Body of pancreas (tissue), 4 donors: ENCODE measurements at regions not wholly inside any gene's neighbourhood (a gene's known extent, or its start where the extent isn't known, plus 50 kb on each side); places are given as distances from the start of the nearest gene placed in this dataset.
"Not testable (repeated sequence)": the region's sequence is repeated elsewhere in the genome, so short reads cannot be mapped to it uniquely, and the experiment has no call there.

Source experiments
- ATAC-seq: fragments of 150-250 bp; one replicate; pipeline ENCODE4 v1.9.1; 2016
- DNase-seq, 4 donors: peaks; one replicate each; pipeline ENCODE4 v3.0.0-alpha.2; 2019
- H3K27ac ChIP-seq, 4 donors: fragments of 200-600 bp; sonication (generic); 1 replicate in 3 of 4; 2 replicates in 1 of 4; pipeline versions ENCODE4 v1.5.1 to v1.6.1; 2016 to 2019; ENCODE audit warnings: mild to moderate bottlenecking in 1 of 4, mixed read lengths in 1 of 4, moderate library complexity in 1 of 4
- H3K27me3 ChIP-seq, 2 donors: fragments of 200-600 bp; sonication (generic); one replicate each; pipeline ENCODE4 v1.6.0; 2016; ENCODE audit warnings: mild to moderate bottlenecking in 1 of 2
- H3K36me3 ChIP-seq, 2 donors: fragments of 200-600 bp; sonication (generic); replicated peaks in 1 of 2; 2 replicates each; pipeline ENCODE4 v1.5.1; 2016; ENCODE audit warnings: low read depth in 2 of 2; ENCODE audit not compliant: insufficient read depth in 1 of 2
- H3K4me1 ChIP-seq: fragments of 200-600 bp; sonication (generic); one replicate; pipeline ENCODE4 v1.6.0; 2016
- H3K4me3 ChIP-seq, 2 donors: fragments of 200-600 bp; sonication (generic); 1 replicate in 1 of 2; 2 replicates in 1 of 2; pipeline ENCODE4 v1.5.1; 2016 to 2019
- H3K9me3 ChIP-seq, 3 donors: fragments of 200-600 bp; sonication (generic); 1 replicate in 2 of 3; 2 replicates in 1 of 3; pipeline ENCODE4 v1.5.1; 2016
- POLR2A ChIP-seq, 3 donors: fragments of 450-650 bp; IDR thresholded peaks; one replicate each; pipeline ENCODE4 v1.6.1; 2016; ENCODE audit warnings: antibody characterized with exemption in 3 of 3, mild to moderate bottlenecking in 2 of 3
- WGBS, 2 donors: methylation state at CpG; one replicate each; pipeline ENCODE4 v1.1.5; 2017; 5-methylcytosine and 5-hydroxymethylcytosine counted together
- intact Hi-C: fragments of 100-400 bp; cut with DNase I; formaldehyde crosslinking; loops from one replicate; pipeline ENCODE4 v1.15.1; 2023
- TF ChIP-seq, protein P1 (sequence below), 7 experiments: fragments of 450-650 bp in 4 of 7; fragments of 200-600 bp in 3 of 7; sonication (generic) in 3 of 7; IDR thresholded peaks; one replicate each; pipeline ENCODE4 v1.5.1; 2016 to 2019; ENCODE audit warnings: antibody characterized with exemption in 7 of 7

GRCh38 chr5:96168833-96169232, 207.2 kb upstream of the ELL2 start:
- H3K27ac ChIP-seq, H3K4me3 ChIP-seq, H3K4me1 ChIP-seq, H3K9me3 ChIP-seq, DNase-seq, H3K36me3 ChIP-seq, H3K27me3 ChIP-seq, intact Hi-C loops, ATAC-seq: not testable (repeated sequence)
- 88 to 96% methylated on average over 8 of the region's 8 CpGs for WGBS, 2 donors

- 92 to 93% methylated on average over 2 of the region's 2 CpGs for WGBS, 2 donors
- intact Hi-C loops: no loop called here
- DNase-seq: no peak
- Histone ChIP-seq H3K27me3 (no peaks in the 10 kb centered on the region), H3K4me3 (no peak overlapping the region), H3K4me1 (peaks cover 13% of the 10 kb centered on the region), H3K27ac (no peak overlapping the region), H3K36me3 (no peaks in the 10 kb centered on the region), H3K9me3 (no peaks in the 10 kb centered on the region)
- no peak for ATAC-seq
- no peak for TF ChIP-seq POLR2A (IDR thresholded peaks at IDR 0.05)
- TF ChIP-seq, protein P1, sequence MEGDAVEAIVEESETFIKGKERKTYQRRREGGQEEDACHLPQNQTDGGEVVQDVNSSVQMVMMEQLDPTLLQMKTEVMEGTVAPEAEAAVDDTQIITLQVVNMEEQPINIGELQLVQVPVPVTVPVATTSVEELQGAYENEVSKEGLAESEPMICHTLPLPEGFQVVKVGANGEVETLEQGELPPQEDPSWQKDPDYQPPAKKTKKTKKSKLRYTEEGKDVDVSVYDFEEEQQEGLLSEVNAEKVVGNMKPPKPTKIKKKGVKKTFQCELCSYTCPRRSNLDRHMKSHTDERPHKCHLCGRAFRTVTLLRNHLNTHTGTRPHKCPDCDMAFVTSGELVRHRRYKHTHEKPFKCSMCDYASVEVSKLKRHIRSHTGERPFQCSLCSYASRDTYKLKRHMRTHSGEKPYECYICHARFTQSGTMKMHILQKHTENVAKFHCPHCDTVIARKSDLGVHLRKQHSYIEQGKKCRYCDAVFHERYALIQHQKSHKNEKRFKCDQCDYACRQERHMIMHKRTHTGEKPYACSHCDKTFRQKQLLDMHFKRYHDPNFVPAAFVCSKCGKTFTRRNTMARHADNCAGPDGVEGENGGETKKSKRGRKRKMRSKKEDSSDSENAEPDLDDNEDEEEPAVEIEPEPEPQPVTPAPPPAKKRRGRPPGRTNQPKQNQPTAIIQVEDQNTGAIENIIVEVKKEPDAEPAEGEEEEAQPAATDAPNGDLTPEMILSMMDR (IDR thresholded peaks at IDR 0.05): no peak
Observed at GRCh38 chr5:96159043-96159442, 197.4 kb upstream of the ELL2 start.

GRCh38 chr5:96157841-96158291, 196.2 kb upstream of the ELL2 start:
- Histone ChIP-seq H3K4me1 (peaks cover 13% of the 10 kb centered on the region), H3K4me3 (no peak overlapping the region), H3K27me3 (no peaks in the 10 kb centered on the region), H3K9me3 (no peaks in the 10 kb centered on the region), H3K36me3 (no peaks in the 10 kb centered on the region), H3K27ac (peak overlapping the region; percentile 15 to 55 (median 52))
- ATAC-seq (peak; percentile 45), DNase-seq (no peak)
- TF ChIP-seq, protein P1 (IDR thresholded peaks at IDR 0.05): no peak
- no peak for TF ChIP-seq POLR2A (IDR thresholded peaks at IDR 0.05)
- 23 to 43% methylated on average over 3 of the region's 3 CpGs for WGBS, 2 donors
- intact Hi-C loops: no loop called here

DNA sequence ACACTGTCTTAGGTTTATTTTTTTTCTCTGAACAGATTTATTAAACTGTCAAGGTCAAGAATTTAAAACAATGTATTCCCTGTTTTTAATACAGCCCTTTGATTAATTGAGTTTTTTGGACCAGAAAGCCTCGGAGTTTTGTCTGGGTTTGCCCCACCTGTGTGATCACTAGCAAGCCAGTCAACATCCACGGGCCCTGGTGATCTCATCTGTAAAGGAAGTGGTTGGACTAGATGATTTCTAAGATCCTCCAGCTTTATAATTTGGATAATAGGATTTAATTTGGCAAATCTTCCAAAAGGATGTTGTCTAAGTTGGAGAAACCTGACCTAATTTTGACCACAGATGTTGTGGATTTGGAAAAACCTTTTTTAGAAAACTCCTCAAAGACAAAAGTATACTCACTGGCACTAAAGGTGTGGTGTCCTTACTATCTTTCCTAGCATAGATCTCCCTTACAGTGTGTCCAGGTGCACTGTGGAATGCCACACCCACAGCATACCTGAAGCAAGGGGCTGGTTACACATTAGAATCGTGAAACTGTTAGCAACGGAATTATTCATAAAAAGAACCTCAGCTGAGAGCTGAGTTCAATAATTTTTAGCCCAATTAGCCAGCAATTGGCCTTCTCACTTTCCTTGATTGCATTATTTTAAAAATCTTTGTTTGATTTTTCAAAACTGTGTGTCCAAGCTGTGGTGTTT, 195.6 kb upstream of the ELL2 start:
- DNase-seq (peak in 3 of 4 donors; percentile 19 to 37 (median 19)), ATAC-seq (peak; percentile 67)
- Histone ChIP-seq H3K36me3 (no peaks in the 10 kb centered on the region), H3K4me1 (peaks cover 13% of the 10 kb centered on the region), H3K27ac (peak overlapping the region; percentile 15 to 55 (median 52)), H3K27me3 (no peaks in the 10 kb centered on the region), H3K9me3 (no peaks in the 10 kb centered on the region), H3K4me3 (no peak overlapping the region)
- intact Hi-C loops: no loop called here
- TF ChIP-seq POLR2A (IDR thresholded peaks at IDR 0.05): no peak
- TF ChIP-seq, protein P1 (IDR thresholded peaks at IDR 0.05): no peak
- 42 to 51% methylated on average over 4 of the region's 4 CpGs for WGBS, 2 donors

DNA sequence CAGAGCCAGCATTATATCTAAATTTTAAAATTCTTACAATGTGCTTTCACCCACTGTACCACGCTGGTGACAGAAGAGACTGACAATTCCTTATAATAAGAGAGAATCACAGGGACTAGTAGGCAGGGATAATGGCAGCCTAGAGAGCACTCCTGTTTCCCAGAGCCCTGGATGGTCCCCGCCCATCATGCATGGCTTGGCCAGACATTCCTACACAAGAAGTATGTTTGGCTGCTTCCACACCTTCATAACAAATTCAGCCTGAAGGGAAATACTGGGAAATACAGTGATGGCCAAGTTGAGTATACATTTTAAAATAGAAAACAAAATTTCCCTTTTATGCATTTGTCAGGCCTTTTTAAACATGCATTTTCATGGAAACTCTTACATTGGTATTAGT, 193.5 kb upstream of the ELL2 start:
- Histone ChIP-seq H3K27ac (no peak overlapping the region), H3K36me3 (no peaks in the 10 kb centered on the region), H3K4me3 (no peak overlapping the region), H3K9me3 (no peaks in the 10 kb centered on the region), H3K4me1 (peaks cover 13% of the 10 kb centered on the region), H3K27me3 (no peaks in the 10 kb centered on the region)
- intact Hi-C loops: no loop called here
- TF ChIP-seq, protein P1 (IDR thresholded peaks at IDR 0.05): no peak
- no peak for TF ChIP-seq POLR2A (IDR thresholded peaks at IDR 0.05)
- DNase-seq: no peak
- WGBS, 2 donors: 82 to 97% methylated on average over 2 of the region's 2 CpGs
- no peak for ATAC-seq
